PFSK-1 (cell line): ENCODE measurements at regions not wholly inside any gene's neighbourhood (a gene's known extent, or its start where the extent isn't known, plus 50 kb on each side); places are given as distances from the start of the nearest gene placed in this dataset.

ENCODE experiments used
- FOXP2 ChIP-seq: optimal IDR thresholded peaks from 2 replicates; pipeline ENCODE3; 2011; ENCODE audit warnings: borderline replicate concordance, control low read depth, inconsistent platforms; ENCODE audit not compliant: insufficient read depth; ENCODE audit errors: extremely low read length, extremely low read depth
- POLR2AphosphoS5 ChIP-seq: IDR thresholded peaks from 2 replicates; pipeline ENCODE4 v1.6.1; 2012; ENCODE audit warnings: low read depth, mild to moderate bottlenecking, control low read depth, low read length, moderate library complexity
- REST ChIP-seq, 2 experiments: IDR thresholded peaks; 2 replicates each; pipeline versions ENCODE4 v1.6.1 to v1.8.0; 2011 to 2012; ENCODE audit warnings: low read depth in 2 of 2, low read length in 2 of 2, control low read depth in 1 of 2, inconsistent platforms in 1 of 2, mild to moderate bottlenecking in 1 of 2, moderate library complexity in 1 of 2; ENCODE audit not compliant: insufficient read depth in 1 of 2
- SIN3A ChIP-seq: IDR thresholded peaks from 2 replicates; pipeline ENCODE4 v1.6.1; 2012; ENCODE audit warnings: mild to moderate bottlenecking, low read length, moderate library complexity, borderline replicate concordance; ENCODE audit not compliant: insufficient read depth

- TF ChIP-seq SIN3A (no peak), REST (IDR thresholded peaks at IDR 0.05; ENCODE audit: insufficient read depth in 1 of 2, low read depth in 2 of 2, low read length in 2 of 2) (no peak), POLR2AphosphoS5 (no peak), FOXP2 (no peak)
These were observed 252.5 kb downstream of the SIPA1L2 start for GRCh38 chr1:232377494-232377770.
